GM18511 (cell line): ENCODE measurements at regions not wholly inside any gene's neighbourhood (a gene's known extent, or its start where the extent isn't known, plus 50 kb on each side); places are given as distances from the start of the nearest gene placed in this dataset.
"Not testable (repeated sequence)": the region's sequence is repeated elsewhere in the genome, so short reads cannot be mapped to it uniquely, and the experiment has no call there.

ENCODE experiments used
- ATAC-seq: cut with Tn5 transposase; IDR thresholded peaks from one replicate; pipeline ENCODE4 v1.9.1; 2021; ENCODE audit warnings: mild to moderate bottlenecking, moderate library complexity; ENCODE audit not compliant: unreplicated experiment

DNA sequence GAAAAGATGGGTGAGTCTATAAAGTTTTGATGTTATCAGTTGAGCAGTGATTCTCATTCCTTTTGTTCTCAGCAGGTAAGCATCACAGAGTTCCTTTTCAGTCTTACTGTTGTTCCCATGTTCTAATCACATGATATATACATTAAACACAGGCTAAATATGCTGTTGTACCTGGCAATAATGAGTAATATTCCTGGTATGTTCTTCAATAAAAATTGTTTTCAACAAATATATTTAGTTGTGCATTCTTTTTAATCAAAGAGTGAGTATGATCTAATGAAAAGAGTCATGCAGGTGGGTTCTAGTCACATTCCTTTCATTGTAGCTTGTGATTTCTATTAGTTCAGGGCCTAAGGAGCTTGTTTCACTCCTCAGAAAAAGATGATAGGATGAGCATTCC, 288.3 kb upstream of the NETO1 start:
- no peak for ATAC-seq

DNA sequence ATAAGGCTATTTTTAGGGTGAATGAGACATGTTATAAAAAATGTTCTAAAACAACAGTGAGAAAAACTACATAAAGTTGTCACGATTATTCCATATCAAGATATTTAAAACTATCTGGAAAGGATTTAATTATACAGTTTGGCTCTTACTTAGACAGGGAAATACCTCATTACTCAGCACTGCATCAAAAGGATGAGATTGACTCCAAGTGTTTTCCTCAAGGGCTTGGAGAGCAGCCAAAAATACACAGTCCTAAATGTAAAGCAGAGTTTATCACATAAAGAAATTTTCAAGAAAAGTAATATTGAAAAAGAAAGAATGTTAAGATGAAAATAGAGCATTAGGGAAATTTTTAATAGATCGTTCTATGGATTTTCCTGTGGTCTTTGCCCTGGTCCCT, 285.5 kb upstream of the NETO1 start:
- ATAC-seq = no peak

DNA sequence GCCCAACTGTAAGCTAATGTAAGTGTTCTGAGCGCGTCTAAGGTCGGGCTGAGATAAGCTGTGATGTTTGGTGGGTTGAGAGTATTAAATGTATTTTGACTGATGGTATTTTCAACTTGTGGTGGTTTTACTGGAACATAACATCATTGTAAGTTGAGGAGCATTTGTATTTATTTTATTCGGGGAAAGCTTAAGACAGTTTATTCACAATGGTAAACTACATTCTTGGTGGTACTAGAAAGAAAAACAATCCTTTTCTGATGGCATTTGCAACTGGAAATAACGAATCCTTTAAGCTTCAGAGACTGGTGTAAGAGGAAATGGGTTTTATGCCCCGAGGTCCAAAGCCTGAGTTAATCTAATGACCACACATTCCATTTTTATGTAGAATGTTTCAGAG, 283.3 kb upstream of the NETO1 start:
- ATAC-seq = no peak

DNA sequence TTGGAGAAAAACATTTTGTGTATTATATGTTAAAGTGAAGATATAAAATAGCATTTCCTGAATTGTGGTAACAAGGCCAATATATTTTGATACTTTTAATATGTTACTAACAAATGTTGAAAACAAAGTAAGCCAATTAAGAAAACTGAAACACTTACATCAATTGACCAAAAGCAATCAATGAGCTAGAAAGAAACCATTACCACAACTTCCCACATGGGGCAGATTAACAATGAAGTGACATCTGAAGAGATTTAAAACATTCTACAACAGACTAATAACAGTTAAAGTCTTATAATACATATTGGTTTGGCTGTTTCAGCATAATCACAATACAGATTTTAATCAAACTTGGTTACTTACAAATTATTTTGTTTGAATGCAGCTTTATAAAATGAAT, 282.4 kb upstream of the NETO1 start:
- ATAC-seq = no peak

DNA sequence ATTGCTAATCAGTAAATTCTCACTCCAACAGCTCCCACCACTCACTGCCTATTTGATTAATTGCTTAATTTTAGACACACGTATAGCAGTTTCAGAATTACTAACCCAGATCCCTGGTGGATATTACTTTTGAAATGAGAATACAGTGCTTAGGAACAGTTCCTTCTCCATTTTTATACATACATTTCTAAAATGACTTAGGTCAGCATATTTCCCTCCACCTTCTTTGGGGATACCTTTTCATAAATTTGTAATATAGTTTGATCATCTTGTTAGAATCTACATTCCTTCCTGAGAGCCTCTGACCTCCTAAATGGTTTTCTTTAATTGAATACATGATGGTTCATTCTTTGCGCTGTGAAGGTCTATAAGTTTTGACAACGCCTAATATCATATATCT, 279.8 kb upstream of the NETO1 start:
- no peak for ATAC-seq

DNA sequence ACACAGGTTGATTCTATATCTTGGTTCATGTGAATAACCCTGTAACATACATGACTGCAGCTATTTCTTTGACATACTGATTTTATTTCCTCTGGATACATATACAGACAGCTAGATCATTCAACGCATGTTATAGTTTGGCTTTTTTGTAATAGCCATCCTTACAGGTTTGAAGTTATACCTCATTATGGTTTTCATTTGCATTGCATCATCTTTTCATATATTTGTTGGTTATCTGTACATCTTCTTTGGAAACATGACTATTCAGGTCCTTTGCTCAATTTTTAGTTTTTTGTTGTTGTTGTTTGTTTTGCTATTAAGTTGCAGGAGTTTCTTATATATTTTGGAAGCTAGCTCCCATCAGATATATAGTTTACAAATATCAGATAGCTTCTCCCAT, 276.2 kb upstream of the NETO1 start:
- no peak for ATAC-seq

DNA sequence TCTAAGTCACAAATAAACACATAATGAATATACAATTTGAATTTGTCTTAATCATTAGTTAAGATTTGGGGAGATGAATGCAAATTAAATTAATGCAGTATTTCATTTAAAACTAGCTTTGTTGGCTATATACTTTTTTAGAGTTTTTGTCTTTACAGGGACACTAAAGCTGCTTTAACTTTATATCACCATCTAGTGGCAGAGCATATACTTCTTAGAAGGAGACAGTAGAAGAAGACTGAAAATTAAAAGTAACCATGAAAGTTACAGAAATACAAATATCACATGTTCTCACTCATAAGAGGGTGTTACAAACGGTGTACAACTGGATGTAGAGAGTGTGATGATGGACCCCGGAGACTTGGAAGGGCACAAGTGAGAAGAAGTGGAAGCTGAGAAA, 268.3 kb upstream of the NETO1 start:
- ATAC-seq = peak; percentile 79

DNA sequence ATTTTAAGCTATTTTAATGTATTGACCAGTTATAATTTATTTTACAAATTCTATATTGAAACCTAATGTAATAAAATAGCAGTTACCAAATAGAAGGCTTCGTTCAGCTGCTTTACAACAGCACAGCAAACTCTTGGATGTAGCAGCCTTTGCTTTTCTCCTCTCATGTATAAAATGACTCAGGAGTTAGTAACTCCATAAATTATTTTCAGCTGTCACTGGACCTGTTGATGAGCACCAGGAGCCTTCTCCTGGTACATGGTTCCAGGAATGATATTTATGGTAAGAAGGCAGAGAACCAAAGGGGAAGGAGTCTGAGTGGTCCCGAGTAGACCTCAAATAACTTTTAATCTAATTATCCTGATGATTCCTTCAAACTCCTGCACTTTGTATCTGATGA, 256.4 kb upstream of the NETO1 start:
- no peak for ATAC-seq

DNA sequence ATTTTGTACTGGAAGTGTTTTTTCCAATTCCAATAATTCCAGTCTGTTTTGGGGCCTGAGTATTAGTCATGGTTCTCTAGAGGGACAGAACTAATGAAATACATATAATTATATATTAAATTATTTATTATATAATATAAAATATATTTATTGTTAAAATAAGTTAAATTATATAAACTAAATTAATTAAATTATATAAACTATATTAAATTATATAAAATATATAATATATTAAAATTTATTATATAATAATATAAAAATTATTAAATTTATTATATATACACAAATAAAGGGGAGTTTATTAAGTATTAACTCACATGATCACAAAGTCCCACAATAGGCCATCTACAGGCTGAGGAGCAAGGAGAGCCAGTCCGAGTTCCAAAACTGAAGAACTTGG, 253.4 kb upstream of the NETO1 start:
- ATAC-seq = no peak

DNA sequence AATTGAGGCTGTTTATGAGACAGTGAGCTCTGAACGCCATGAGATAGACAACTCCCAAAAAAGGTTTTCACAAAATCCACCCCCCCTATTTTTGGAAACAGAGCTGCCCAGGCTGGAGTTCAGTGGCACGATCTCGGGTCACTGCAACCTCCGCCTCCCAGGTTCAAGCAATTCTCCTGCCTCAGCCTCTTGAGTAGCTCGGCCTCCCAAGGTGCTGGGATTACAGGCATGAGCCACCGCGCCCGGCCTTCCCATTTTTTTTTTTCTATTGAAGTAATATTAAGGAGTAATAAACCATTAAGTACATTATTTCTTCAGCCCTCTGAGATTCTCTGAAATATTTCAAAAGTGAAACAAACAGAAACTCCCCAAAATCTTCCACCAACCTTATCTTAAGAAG, 252.8 kb upstream of the NETO1 start:
- ATAC-seq = no peak

DNA sequence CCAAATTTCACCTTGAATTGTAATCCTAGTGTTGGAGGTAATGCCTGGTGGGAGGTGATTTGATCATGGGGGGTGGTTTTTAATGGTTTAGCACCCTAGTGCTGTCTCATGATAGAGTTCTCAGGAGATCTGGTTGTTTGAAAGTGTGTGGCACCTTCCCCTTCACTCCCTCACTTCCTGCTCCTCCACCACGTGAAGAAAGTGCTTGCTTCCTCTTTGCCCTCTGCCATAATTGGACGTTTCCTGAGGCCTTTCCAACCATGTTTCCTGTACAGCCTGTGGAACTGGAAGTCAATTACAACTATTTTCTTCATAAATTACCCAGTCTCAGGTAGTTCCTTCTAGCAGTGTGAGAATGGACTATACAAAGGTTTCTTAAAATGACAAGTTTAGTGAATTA, 251.8 kb upstream of the NETO1 start:
- no peak for ATAC-seq

DNA sequence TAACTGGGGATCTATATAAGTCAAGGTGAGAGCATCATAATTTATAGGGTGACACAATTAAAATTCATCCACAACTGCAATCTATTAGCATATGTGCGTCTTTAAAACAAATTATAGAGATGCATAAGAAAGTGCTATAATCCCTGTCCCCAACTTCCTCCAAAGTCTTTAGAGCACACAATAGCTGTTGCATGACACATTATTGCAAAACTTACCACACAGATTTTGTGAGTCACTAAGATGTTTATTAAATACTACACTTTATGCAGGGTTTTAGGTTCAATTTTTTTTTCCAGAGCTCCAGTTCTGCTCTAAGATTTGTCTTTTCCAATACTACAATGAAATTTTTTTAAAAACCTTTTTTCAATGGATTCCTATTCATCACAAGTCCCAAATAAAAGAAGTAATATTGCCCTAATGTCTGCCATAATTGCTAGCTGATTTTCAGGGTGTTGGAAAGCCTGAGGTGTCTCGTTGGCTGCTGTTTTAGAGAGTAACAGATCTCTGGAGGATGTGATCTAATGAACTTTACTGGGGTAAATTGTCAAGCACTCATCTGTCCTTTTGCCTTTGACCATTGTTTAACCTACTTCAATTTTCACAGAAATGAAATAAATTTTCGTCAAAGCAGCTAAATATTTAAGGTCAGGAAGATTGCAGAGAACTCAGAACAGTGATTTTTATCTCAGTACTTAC, 250.5 kb upstream of the NETO1 start:
- no peak for ATAC-seq

DNA sequence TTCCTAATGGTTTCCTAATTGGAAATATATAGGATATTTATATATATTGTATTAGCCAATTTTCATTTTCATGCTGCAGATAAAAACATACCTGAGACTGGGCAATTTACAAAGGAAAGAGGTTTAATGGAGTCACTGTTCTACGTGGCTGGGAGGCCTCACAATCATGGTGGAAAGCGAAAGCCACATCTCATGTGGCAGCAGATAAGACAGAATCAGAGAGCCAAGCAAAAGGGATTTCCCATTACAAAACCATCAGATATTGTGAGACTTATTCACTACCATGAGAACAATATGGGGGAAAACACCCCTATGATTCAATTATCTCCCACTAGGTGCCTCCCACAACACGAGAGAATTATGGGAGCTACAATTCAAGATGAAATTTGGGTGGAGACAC, 242.5 kb upstream of the NETO1 start:
- ATAC-seq = no peak

DNA sequence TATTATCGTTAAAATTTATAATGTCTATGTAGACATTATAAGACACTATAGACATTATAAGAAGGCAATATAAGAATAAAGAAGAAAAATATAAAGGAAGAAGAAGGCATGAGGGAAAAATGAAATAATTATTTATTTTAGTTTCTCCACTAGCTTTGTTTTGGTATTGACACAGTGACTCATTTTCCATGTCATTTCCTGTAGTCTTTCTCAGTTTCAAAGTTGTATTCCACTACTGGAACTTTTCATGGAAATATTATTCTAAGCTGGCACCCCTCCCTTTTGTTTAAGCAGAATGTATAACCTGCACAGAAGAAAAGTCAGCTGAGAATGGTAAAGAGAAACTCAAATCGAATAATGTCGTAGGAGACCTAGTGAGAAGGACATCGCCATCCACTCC, 234.2 kb upstream of the NETO1 start:
- no peak for ATAC-seq

DNA sequence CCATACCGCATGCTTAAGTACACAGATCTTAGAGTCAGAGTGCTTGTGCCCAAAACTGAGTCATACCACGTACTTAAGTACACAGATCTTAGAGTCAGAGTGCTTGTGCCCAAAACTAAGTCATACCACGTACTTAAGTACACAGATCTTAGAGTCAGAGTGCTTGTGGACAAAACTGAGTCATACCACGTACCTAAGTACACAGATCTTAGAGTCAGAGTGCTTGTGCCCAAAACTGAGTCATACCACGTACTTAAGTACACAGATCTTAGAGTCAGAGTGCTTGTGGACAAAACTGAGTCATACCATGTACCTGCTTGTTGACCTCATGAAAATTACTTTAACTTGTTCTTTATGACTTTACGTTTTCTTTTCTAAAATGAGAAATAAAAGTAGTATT, 233.7 kb upstream of the NETO1 start:
- ATAC-seq = not testable (repeated sequence)

DNA sequence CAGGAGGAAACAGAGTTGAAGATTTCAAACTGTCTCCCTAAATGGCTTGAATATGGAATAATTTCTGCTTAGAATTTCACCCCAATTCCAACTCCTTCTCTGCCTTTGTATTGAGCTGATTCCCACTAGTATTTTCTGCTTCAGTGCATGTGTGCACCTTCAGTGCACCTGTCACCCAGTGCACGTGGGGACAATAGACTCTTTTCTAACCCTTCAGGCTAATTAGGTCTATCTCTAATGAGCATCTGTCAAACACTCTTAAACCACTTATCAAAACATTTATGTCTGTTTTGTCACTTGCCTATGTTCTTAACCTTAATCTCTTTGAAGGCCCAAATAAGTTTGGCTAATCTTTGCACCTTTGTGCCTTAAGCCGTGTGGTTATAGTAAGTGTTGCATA, 232.0 kb upstream of the NETO1 start:
- ATAC-seq = no peak

DNA sequence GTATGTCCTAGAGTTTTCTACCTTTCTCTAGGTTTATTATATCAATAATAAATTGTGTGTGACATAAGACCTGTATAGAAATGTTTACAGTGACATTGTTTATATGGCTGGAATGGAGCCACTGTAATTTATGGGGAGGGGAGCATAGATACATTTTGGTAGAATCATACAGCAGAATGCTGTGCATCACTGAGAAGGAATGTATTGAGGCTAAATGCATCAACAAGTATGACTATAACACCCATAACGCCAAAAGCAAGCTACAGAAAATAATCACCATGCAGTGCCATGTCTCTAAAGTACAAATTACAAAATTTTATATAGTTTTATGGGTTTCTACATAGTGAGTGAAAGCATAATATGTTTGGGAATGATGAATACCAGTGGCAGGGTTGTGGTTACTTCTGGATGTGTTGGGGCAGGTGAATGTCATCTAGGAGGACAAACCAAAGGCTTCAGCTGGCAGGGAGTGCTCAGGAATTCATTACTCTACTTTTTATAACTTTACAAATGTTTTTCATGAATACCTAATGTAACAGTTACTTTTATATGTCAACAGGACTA, 226.0 kb upstream of the NETO1 start:
- no peak for ATAC-seq

DNA sequence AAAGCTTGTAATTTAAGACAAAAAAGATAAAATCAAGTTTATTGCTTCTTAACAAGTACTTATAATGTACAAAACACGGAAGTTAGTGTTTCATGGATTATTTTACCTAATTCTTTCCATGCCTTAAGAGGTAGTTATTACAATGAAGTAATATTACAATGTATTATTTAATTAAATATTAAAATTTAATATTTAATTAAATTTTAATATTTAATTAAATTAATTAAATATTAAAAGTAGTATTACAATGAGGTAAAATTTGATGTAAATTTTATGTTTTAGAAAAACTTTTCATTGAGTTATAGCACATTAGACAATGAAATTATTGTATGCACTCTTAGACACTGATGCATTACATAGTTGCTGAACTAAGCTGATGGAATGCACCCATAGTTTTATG, 220.7 kb upstream of the NETO1 start:
- ATAC-seq = no peak

DNA sequence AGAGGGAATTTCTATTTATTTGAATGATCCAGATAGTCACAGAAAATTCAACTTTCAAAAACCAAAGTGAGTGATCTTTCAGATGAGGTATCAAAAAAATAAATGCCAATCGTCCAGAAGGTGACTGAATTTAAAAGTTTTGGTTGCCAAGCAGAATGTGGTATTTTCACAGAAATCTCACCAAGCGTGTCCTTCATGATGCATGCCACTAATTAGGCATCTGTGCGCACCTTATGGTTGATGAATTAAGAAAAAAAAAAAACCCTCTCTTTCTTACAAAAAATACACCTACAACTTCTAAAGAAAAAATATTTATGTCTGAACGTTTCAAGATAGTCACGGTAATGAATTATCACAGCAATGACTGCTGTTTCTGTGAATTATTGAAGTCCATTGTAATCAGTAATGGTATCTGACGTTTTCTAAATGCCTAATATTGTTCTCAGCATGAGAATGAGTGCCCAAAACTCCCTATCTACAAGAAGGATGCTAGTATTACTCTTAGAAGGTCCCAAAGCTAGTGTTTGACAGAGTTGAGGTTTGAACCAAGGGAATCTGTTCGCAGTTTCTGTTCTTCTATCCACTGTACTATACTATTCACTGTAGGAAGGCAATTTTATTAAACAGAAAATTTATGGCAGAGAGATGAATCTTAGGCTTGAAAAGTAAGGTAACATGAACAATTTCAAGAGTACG, 219.6 kb upstream of the NETO1 start:
- no peak for ATAC-seq

DNA sequence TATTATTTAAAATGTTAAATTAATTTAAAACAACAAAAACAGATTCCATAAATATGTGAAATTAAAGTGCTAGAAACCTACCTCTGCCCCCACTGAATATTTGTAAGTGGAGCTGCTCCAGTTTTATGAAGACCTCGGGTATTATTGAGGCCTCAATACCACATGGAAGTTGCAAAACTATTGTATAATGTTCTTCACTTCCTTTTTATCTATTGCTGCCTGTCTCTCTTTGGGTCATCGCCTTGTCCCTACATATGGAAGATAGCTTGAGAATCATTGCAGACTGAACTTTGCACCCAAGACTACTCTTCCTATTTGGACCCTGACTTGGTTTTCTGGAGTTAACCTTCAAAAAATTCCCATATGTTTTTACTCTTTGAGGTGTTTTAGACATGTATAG, 212.1 kb upstream of the NETO1 start:
- ATAC-seq = no peak

DNA sequence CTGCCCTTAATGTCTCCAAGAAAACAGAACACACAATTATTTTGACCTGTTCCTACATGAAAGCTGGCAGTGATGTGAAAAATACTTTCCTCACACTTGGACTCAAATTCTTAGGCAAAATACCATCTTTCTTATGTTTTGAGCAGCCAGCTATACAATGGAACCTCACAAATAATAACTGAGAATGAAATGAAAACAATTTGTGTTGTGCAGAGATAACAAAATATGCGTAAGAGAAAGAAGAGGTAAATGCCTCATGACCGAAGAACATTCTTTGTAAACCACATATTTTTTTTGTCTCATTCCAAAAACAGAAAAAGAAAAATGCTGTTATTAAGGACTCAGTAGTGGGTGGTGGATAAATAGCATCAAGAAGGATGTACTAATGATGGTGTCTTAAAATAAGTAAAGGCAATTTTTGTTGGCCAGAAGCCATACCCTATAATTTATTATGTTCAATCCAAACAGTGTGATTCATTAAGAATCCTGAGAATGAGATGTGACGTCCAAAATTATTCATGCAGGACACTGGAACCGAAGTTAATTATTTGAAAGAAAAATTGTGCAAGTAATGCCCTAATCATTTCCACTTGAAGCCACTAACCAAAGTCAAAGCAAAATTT, 193.0 kb upstream of the NETO1 start:
- no peak for ATAC-seq

DNA sequence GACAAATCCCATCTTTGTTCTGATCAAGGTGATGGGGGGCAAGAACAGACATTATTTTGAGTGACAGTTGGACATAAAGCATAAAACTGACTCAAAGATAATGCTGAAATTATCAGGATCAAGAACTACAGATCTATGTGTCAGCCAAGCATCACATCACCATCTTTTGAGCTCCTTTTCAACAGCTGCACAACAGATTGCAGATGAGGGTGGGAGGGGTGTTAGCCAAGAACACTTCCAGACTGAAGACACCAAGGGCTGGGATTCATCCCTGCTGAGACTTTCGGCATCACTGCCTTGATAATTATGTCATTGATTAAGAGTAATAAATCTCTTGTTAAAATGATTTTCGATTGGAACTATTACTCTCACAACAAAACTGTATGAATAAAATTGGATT, 191.5 kb upstream of the NETO1 start:
- ATAC-seq = no peak
